Effector memory CD8-positive, alpha-beta T cell (primary cell): ENCODE measurements at regions not wholly inside any gene's neighbourhood (a gene's known extent, or its start where the extent isn't known, plus 50 kb on each side); places are given as distances from the start of the nearest gene placed in this dataset.
A peak's percentile ranks its signal among the peaks of the same experiment; 100 is the strongest.
"Not testable (repeated sequence)": the region's sequence is repeated elsewhere in the genome, so short reads cannot be mapped to it uniquely, and the experiment has no call there.

Source experiments
- ATAC-seq: fragments of 150-1000 bp; cut with Tn5 transposase; replicated peaks from 2 replicates; pipeline ENCODE4 v1.10.0; 2021; ENCODE audit warnings: mild to moderate bottlenecking, moderate library complexity
- DNase-seq, 3 experiments: peaks; one replicate each; pipeline ENCODE4 v3.0.0; 2021
- H3K27ac Mint-ChIP-seq, 2 donors: one replicate each; pipeline ENCODE4 v1.8.0; 2022; ENCODE audit warnings: mild to moderate bottlenecking in 2 of 2, mixed read lengths in 2 of 2, moderate library complexity in 2 of 2
- H3K27me3 Mint-ChIP-seq, 2 donors: one replicate each; pipeline ENCODE4 v1.8.0; 2022; ENCODE audit warnings: mixed read lengths in 2 of 2
- H3K36me3 Mint-ChIP-seq: one replicate; pipeline ENCODE4 v1.8.0; 2022; ENCODE audit warnings: mild to moderate bottlenecking, moderate library complexity, mixed read lengths; ENCODE audit not compliant: insufficient read depth
- H3K4me1 Mint-ChIP-seq, 2 donors: one replicate each; pipeline ENCODE4 v1.8.0; 2022; ENCODE audit warnings: low read depth in 2 of 2, mixed read lengths in 2 of 2
- H3K4me3 Mint-ChIP-seq, 2 donors: one replicate each; pipeline ENCODE4 v1.8.0; 2022; ENCODE audit warnings: mild to moderate bottlenecking in 2 of 2, mixed read lengths in 2 of 2, moderate library complexity in 2 of 2
- H3K9me3 Mint-ChIP-seq, 2 donors: one replicate each; pipeline ENCODE4 v1.8.0; 2022; ENCODE audit warnings: mixed read lengths in 2 of 2

DNA sequence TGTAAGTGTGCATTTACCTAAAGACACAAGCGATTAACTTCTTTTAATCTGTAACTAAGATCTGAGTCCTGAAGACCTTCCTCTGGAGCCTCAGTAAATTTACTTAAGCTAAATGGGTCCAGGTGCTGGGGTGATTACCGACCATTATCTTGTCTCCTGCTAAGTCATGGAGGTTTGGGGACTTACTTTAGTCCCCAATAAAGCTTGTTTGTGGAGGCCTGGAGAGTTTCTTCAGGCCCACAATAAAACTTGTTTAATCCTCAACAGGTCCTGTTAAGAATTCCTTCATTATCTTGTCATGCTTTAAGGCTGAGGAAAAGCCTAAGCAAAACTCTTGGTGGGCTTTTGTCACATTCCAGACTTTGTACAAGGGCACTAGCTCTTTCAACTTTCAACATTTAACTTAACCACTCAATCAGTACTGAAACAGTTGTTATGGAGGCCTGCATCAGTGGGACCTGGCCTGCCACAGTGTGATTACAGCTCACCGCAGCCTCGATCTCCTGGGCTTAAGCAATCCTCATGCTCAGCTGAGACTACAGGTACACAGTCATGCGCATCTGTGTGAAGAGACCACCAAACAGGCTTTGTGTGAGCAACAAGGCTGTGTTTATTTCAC, 84.0 kb downstream of the FMO4 start:
- Mint-ChIP-seq H3K9me3 (no peaks in the 10 kb centered on the region), H3K4me1 (no peaks in the 10 kb centered on the region), H3K4me3 (no peak overlapping the region), H3K27me3 (peaks cover 29 to 37% of the 10 kb centered on the region in 2 donors), H3K36me3 (no peaks in the 10 kb centered on the region), H3K27ac (no peak overlapping the region)
- DNase-seq (no peak), ATAC-seq (no peak)

DNA sequence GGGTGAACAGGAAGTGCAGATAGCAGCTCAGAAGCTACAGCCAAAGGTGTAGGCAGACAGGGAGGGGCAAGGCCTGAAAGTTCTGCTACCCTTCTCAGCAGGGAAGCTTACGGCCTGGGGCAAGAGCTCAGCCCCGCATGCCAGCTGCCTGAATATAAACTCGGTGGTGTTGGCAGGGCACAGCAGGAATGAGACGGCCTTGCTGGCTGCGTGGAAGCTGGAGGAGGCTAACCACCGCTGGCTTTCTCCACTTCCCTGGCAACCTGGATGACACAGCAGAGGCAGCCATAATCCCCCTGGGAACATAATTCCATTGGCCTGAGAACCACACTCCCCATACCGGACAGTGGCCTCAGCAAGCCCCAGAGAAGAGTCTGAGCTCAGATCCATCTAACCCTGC, 81.9 kb upstream of the PRRC2C start:
- Mint-ChIP-seq H3K9me3 (peaks cover 0 to 1% of the 10 kb centered on the region in 2 donors), H3K36me3 (no peaks in the 10 kb centered on the region), H3K27me3 (peaks cover 33 to 35% of the 10 kb centered on the region in 2 donors), H3K27ac (no peak overlapping the region), H3K4me1 (no peaks in the 10 kb centered on the region), H3K4me3 (no peak overlapping the region)
- ATAC-seq (no peak), DNase-seq (no peak)

DNA sequence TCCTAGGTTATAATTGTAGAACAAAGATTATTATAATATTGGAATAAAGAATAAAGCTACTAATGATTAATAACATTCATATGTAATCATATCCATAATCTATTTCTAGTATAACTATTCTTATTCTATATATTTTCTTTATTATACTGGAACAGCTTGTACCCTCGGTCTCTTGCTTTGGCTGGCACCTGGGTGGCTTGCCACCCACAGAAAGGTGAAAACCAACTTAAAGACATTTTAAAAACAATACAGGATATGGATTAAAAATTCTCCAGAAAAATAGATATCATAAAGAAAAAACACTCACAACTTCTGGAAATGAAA, 80.0 kb upstream of the PRRC2C start:
- peaks cover 21 to 40% of the 10 kb centered on the region in 2 donors for H3K27me3 Mint-ChIP-seq
- H3K9me3 Mint-ChIP-seq, result peaks cover 0 to 1% of the 10 kb centered on the region in 2 donors
- no peaks in the 10 kb centered on the region for H3K4me1 Mint-ChIP-seq
- no peaks in the 10 kb centered on the region for H3K36me3 Mint-ChIP-seq
- H3K4me3 Mint-ChIP-seq, result no peak overlapping the region
- H3K27ac Mint-ChIP-seq, result no peak overlapping the region
- ATAC-seq (no peak), DNase-seq (no peak)

DNA sequence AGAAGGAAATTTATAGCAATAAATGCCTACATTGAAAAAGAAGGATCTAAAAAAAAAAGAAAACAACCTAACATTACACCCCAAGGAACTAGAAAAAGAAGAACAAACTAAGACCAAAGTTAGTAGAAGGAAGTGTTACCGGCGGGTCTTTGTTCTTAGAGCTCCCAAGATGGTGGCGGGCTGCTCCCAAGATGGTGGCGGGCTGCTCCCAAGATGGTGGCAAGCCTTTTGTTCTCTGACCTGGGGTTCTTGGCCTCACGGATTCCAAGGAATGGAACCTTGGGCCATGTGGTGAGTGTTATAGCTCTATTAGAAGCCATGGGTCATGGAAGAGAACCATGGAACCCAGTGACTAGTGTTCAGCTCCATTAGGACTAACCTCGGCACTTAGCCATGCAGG, 71.8 kb upstream of the PRRC2C start:
- ATAC-seq, H3K4me1 Mint-ChIP-seq, H3K27ac Mint-ChIP-seq, H3K4me3 Mint-ChIP-seq, H3K36me3 Mint-ChIP-seq, H3K9me3 Mint-ChIP-seq, DNase-seq: not testable (repeated sequence)
- peaks cover 9 to 37% of the 10 kb centered on the region in 2 donors for H3K27me3 Mint-ChIP-seq

DNA sequence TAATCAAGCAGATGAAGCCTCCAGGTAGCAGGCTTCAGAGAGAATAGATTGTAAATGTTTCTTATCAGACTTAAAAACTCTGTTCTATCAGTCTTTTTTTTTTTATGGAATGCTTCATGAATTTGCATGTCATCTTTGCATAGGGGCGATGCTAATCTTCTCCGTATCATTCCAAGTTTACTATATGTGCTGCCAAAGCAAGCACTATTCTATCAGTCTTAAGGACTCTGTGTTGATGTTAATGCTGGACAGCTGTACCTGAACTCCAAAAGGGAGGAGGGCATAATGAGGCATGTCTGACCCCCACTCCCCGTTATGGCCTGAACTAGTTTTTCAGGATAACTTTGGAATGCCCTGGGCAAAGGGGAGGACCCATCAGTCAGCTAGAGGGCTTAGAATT, 66.8 kb upstream of the PRRC2C start:
- no peak overlapping the region for H3K27ac Mint-ChIP-seq
- no peaks in the 10 kb centered on the region for H3K9me3 Mint-ChIP-seq
- DNase-seq, result no peak
- H3K27me3 Mint-ChIP-seq, result peaks cover 3 to 5% of the 10 kb centered on the region in 2 donors
- no peaks in the 10 kb centered on the region for H3K36me3 Mint-ChIP-seq
- no peak overlapping the region for H3K4me3 Mint-ChIP-seq
- H3K4me1 Mint-ChIP-seq, result peaks cover 4 to 10% of the 10 kb centered on the region in 2 donors
- no peak for ATAC-seq

DNA sequence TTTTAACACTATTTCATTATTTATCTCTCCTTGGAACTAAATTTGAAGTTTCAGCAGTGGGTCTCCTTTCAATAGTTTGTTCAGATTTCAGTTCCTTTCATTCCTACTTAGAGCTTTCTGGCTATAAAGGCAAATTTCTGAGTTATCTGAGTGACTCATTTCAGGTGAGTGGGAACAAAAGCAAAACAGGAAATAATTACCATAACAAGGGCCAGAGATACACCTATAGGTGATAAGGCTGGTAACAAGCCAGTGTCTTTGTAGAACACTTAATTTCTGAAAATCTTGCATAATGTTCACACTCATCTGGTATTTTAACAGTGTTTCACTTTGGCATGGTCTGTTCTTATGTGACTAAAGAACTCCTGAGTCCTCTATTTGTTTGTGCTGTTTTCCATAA, 64.5 kb upstream of the PRRC2C start:
- Mint-ChIP-seq H3K4me1 (peaks cover 4 to 10% of the 10 kb centered on the region in 2 donors), H3K27ac (peak overlapping the region in 1 of 2 donors; percentile 21)

DNA sequence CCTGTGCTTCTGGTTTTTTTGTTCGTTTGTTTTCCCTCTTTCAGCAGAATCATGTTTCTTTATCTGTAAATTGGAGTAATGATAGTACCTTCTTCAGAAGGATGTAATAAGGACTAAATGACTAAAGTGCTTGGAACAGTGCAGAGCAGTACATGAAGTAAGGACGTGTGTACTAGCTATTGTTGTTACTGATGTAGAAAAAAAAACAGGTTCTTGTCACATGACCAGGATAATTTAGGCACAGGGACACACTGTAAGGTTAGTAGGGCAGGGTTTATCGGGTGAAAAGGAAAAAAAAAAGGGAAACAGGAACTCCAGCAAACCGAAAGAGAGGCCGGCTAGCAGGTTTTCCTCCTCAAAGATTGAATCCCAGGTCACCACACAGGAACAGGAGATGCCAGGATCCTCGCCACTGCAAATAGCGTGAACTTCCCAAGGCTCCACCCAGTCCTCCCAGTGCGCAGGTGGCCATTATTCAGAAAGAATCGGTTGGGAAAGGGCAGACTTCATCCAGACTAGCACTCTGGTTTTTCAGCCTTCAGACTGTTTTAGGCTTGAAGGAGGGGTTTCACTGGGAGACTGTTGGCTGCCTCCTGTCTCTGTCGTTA, 63.8 kb upstream of the PRRC2C start:
- Mint-ChIP-seq H3K27me3 (peaks cover 10 to 12% of the 10 kb centered on the region in 2 donors), H3K4me3 (no peak overlapping the region), H3K36me3 (no peaks in the 10 kb centered on the region), H3K27ac (no peak overlapping the region), H3K4me1 (peaks cover 4 to 10% of the 10 kb centered on the region in 2 donors), H3K9me3 (no peaks in the 10 kb centered on the region)
- DNase-seq (no peak), ATAC-seq (no peak)

More for the DNA sequence above, 64.5 kb upstream of the PRRC2C start:
- H3K27me3 Mint-ChIP-seq, result peaks cover 10 to 12% of the 10 kb centered on the region in 2 donors
- H3K4me3 Mint-ChIP-seq, result no peak overlapping the region
- H3K9me3 Mint-ChIP-seq, result no peaks in the 10 kb centered on the region
- DNase-seq (no peak), ATAC-seq (no peak)
- no peaks in the 10 kb centered on the region for H3K36me3 Mint-ChIP-seq

DNA sequence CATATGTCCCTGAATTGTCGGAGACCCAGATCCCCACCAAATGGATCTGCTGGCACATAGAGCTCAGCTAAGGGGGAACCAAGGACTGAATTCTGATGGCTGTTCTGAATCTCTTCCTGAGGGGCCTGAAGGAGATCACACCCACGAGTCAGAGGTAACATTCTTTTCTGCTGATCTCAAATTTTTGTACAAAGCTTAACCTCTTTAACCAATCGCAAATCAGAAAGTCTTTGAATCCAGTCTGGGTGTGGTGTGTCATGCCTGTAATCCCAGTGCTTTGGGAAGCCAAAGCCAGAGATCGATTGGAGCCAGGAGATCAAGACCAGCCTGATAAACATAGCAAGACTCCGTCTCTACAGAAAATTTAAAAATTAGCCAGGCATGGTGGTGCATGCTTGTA, 62.8 kb upstream of the PRRC2C start:
- no peak for DNase-seq
- no peaks in the 10 kb centered on the region for H3K9me3 Mint-ChIP-seq
- H3K4me1 Mint-ChIP-seq, result peaks cover 4 to 10% of the 10 kb centered on the region in 2 donors
- no peak overlapping the region for H3K4me3 Mint-ChIP-seq
- peaks cover 10 to 12% of the 10 kb centered on the region in 2 donors for H3K27me3 Mint-ChIP-seq
- no peak overlapping the region for H3K27ac Mint-ChIP-seq
- ATAC-seq, result no peak
- H3K36me3 Mint-ChIP-seq, result no peaks in the 10 kb centered on the region

DNA sequence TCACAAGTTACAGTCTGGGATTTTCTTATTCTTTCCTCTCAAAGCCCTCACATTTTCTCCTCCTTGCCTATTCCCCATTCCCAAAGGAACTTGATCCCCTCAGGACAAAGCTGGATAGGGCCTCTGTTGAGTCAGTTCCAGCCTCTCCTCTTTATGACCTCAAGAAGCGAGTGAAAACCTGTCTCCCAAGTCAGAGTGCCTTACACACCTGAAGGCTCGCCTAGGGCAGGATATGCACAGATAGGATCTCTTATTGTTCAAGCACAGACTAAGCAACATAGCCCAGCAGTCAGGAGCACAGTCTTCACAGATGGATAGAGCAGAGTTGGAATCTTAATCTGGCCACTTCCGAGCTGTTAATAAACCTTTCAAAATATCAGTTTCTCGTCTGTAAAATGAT, 60.8 kb upstream of the PRRC2C start:
- no peak for DNase-seq
- Mint-ChIP-seq H3K27ac (no peak overlapping the region), H3K4me1 (peaks cover 4 to 10% of the 10 kb centered on the region in 2 donors), H3K36me3 (no peaks in the 10 kb centered on the region), H3K9me3 (no peaks in the 10 kb centered on the region), H3K27me3 (peaks cover 12 to 16% of the 10 kb centered on the region in 2 donors), H3K4me3 (no peak overlapping the region)
- ATAC-seq, result no peak

DNA sequence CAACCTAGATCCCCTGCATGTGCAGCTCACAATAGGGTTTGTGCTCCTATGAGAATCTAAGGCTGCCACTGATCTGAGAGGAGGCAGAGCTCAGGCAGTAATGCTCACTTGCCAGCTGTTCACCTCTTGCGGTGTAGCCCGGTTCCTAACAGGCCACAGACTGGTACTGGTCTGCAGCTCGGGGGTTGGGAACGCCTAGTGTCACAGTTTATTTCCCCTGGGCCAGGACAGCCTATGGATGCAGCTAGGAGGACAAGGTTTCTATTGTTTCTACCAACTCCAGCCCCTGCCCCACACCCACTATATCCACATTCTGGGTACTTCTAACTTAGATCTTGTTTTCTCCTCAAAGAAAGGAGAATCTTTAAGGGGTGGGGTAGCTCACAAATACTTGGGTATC, 58.7 kb upstream of the PRRC2C start:
- DNase-seq (no peak), ATAC-seq (no peak)
- Mint-ChIP-seq H3K27me3 (peaks cover 19 to 37% of the 10 kb centered on the region in 2 donors), H3K4me3 (no peak overlapping the region), H3K27ac (no peak overlapping the region), H3K4me1 (no peaks in the 10 kb centered on the region), H3K36me3 (no peaks in the 10 kb centered on the region), H3K9me3 (no peaks in the 10 kb centered on the region)

DNA sequence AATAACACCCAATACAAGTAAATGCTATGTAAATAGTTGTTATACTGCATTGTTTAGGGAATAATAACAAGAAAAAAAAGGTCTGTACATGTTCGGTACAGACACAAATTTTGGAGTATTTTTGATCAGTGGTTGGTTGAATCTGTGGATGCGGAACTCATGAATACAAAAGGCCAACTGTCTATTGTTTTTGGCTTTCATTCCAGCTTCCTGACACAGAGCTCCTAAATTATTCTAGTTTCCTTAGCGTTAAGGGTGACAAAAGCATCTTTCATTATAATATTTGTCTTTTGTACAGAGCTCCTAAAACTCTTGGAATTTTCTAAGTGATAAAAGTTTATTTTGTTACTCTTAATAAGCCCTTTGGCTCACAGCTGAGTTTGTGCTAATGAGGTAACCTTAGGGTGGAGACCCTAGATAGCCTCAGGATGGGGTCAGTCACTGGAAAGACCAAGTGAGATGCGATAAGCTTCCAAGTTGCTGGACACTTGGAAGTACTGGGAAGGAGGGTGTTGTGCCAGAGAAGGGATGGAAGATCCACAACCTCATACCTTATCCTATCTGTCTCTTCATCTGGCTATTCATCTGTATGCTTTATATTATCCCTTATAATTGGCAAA, 57.4 kb upstream of the PRRC2C start:
- H3K27ac Mint-ChIP-seq, result no peak overlapping the region
- H3K4me1 Mint-ChIP-seq, result no peaks in the 10 kb centered on the region
- H3K27me3 Mint-ChIP-seq, result peaks cover 26 to 43% of the 10 kb centered on the region in 2 donors
- no peak for ATAC-seq
- no peak for DNase-seq
- H3K9me3 Mint-ChIP-seq, result no peaks in the 10 kb centered on the region
- H3K36me3 Mint-ChIP-seq, result no peaks in the 10 kb centered on the region
- H3K4me3 Mint-ChIP-seq, result no peak overlapping the region

DNA sequence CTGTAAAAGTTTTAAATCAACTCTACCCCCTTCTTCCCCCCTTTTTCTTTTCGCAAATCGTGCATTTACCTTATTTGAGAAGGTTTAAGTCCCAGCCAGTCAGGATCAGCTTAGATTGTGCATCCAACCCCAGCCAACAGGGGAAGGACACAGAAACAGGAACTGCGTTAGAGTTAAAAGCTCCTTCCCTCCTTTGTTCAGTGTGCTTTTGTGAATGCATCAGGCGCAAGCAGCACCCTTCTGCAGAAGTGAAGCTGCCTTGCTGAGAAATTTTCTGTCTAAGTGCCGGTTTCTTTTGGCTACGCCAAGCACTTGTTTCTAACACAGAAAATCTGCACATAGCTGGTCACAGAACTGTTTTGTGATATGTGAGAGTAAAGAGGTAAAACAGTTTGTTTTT, 56.2 kb upstream of the PRRC2C start:
- H3K9me3 Mint-ChIP-seq, result no peaks in the 10 kb centered on the region
- no peak overlapping the region for H3K27ac Mint-ChIP-seq
- peaks cover 20 to 40% of the 10 kb centered on the region in 2 donors for H3K27me3 Mint-ChIP-seq
- H3K4me1 Mint-ChIP-seq, result no peaks in the 10 kb centered on the region
- no peaks in the 10 kb centered on the region for H3K36me3 Mint-ChIP-seq
- H3K4me3 Mint-ChIP-seq, result no peak overlapping the region
- no peak for ATAC-seq
- DNase-seq, result no peak

DNA sequence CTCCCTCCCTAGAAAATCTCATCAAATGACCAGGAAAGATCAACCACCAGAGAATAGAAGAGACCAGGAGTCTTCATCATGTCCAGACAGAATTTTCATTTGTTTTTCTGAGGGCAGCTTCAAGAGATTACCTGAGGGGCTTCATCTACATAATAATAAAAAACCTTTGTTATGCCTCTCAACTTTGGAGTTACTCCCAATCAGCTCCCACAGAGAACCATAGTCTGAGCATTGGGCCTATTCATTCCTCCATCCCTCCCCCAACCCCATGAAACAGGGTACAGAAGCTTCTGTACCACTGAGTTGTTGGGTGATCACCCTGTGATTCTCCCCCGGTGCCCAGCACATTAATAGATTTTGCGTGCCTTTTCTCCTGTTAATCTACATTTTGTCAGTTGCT, 53.3 kb upstream of the PRRC2C start:
- Mint-ChIP-seq H3K4me3 (no peak overlapping the region), H3K27ac (no peak overlapping the region), H3K4me1 (peaks cover 0 to 6% of the 10 kb centered on the region in 2 donors), H3K9me3 (no peaks in the 10 kb centered on the region), H3K36me3 (no peaks in the 10 kb centered on the region), H3K27me3 (peaks cover 18 to 33% of the 10 kb centered on the region in 2 donors)
- DNase-seq (no peak), ATAC-seq (no peak)

DNA sequence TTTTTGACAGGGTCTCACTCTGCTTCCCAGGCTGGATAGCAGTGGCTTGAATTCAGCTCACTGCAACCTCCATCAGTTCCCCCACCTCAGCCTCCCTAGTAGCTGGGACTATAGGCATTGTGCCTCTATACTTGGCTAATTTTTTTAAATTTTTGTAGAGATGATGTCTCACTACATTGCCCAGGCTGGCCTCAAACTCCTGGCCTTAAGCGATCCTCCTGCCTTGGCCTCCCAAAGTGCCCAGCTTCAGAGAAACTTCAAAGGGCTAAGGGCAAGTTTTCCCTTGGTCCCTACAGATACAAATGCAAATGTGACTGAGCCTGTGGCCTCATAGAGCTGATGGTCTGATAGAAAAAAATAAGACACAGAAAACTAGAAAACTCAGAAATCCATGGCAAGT, 52.9 kb upstream of the PRRC2C start:
- H3K4me1 Mint-ChIP-seq, result peaks cover 0 to 6% of the 10 kb centered on the region in 2 donors
- no peak overlapping the region for H3K4me3 Mint-ChIP-seq
- no peak for DNase-seq
- no peaks in the 10 kb centered on the region for H3K9me3 Mint-ChIP-seq
- H3K27ac Mint-ChIP-seq, result no peak overlapping the region
- H3K27me3 Mint-ChIP-seq, result peaks cover 18 to 33% of the 10 kb centered on the region in 2 donors
- no peak for ATAC-seq
- H3K36me3 Mint-ChIP-seq, result no peaks in the 10 kb centered on the region
